B cell (primary cell): ENCODE measurements at regions not wholly inside any gene's neighbourhood (a gene's known extent, or its start where the extent isn't known, plus 50 kb on each side); places are given as distances from the start of the nearest gene placed in this dataset. TPM values are rescaled to one million over a fixed set of nuclear protein-coding genes. Genes with fewer than 3 reads are reported as not detected.

Source experiments
- ATAC-seq: fragments of 200-7000 bp; cut with Tn5 transposase; one replicate; pipeline ENCODE4 v1.10.0; 2021; ENCODE audit warnings: low read depth, mild to moderate bottlenecking, moderate number of reproducible peaks, moderate library complexity
- CTCF ChIA-PET: fragments of 350-600 bp; sonication (Branson Sonifier 250); formaldehyde crosslinking; loops from one replicate; lab custom pipeline; 2021; ENCODE audit warnings: antibody characterized with exemption, inconsistent platforms; lab: Charles Lee
- POLR2A ChIA-PET: fragments of 350-600 bp; sonication (Branson Sonifier 250); formaldehyde crosslinking; loops from one replicate; lab custom pipeline; 2021; ENCODE audit warnings: antibody characterized with exemption; lab: Charles Lee
- DNase-seq: peaks from one replicate; pipeline ENCODE4 v3.0.0; 2013
- H2AFZ ChIP-seq: 2 replicates; pipeline ENCODE4 v1.6.1; 2012; ENCODE audit warnings: mild to moderate bottlenecking, low read depth, low read length; ENCODE audit not compliant: insufficient read depth, poor library complexity, severe bottlenecking
- H3K27ac ChIP-seq, 2 donors: 1 replicate in 1 of 2; 2 replicates in 1 of 2; pipeline ENCODE4 v1.5.1; 2012 to 2013; ENCODE audit warnings: low read length in 2 of 2, mild to moderate bottlenecking in 2 of 2, moderate library complexity in 1 of 2
- H3K27me3 ChIP-seq, 4 experiments: fragments of 200-600 bp in 1 of 4; sonication (generic) in 1 of 4; replicated peaks in 1 of 4; 1 replicate in 2 of 4; 2 replicates in 2 of 4; pipeline versions ENCODE4 v1.6.1 to v1.7.0; 2013 to 2016; ENCODE audit warnings: low read length in 3 of 4, mild to moderate bottlenecking in 2 of 4, mixed read lengths in 1 of 4, moderate library complexity in 1 of 4; ENCODE audit not compliant: insufficient read depth in 4 of 4, control insufficient read depth in 3 of 4; ENCODE audit errors: control extremely low read depth in 1 of 4
- H3K36me3 ChIP-seq, 2 experiments: replicated peaks in 1 of 2; 1 replicate in 1 of 2; 2 replicates in 1 of 2; pipeline versions ENCODE4 v1.6.1 to v1.7.1; 2013; ENCODE audit warnings: low read length in 1 of 2; ENCODE audit not compliant: insufficient read depth in 2 of 2, control insufficient read depth in 1 of 2; ENCODE audit errors: control extremely low read depth in 1 of 2, extremely low read depth in 1 of 2
- H3K4me1 ChIP-seq, 2 donors: fragments of 200-600 bp in 1 of 2; sonication (generic) in 1 of 2; 1 replicate in 1 of 2; 2 replicates in 1 of 2; pipeline versions ENCODE4 v1.5.1 to v1.6.1; 2013 to 2017; ENCODE audit warnings: low read length in 2 of 2; ENCODE audit not compliant: control insufficient read depth in 2 of 2, insufficient read depth in 2 of 2
- H3K4me2 ChIP-seq: replicated peaks from 2 replicates; pipeline ENCODE3; 2012; ENCODE audit warnings: mild to moderate bottlenecking, low read depth, low read length; ENCODE audit not compliant: poor library complexity, severe bottlenecking
- H3K4me3 ChIP-seq, 5 experiments: fragments of 200-600 bp in 1 of 5; sonication (generic) in 1 of 5; 1 replicate in 3 of 5; 2 replicates in 2 of 5; pipeline versions ENCODE4 v1.5.1 to v1.7.0; 2011 to 2016; ENCODE audit warnings: low read length in 4 of 5, mild to moderate bottlenecking in 4 of 5, low read depth in 2 of 5, control low read depth in 1 of 5, moderate library complexity in 1 of 5; ENCODE audit not compliant: insufficient read depth in 1 of 5; ENCODE audit errors: control extremely low read depth in 1 of 5, extremely low read depth in 1 of 5
- H3K79me2 ChIP-seq: fragments of 200-600 bp; sonication (generic); one replicate; pipeline ENCODE4 v1.6.0; 2016; ENCODE audit warnings: low read length; ENCODE audit not compliant: control insufficient read depth, insufficient read depth
- H3K9ac ChIP-seq: fragments of 200-600 bp; sonication (generic); 2 replicates; pipeline ENCODE4 v1.6.1; 2017; ENCODE audit warnings: mild to moderate bottlenecking, low read length, moderate library complexity
- H3K9me3 ChIP-seq, 3 donors: one replicate each; pipeline versions ENCODE4 v1.6.1 to v1.7.1; 2013; ENCODE audit warnings: low read length in 2 of 3; ENCODE audit not compliant: control insufficient read depth in 2 of 3, insufficient read depth in 1 of 3; ENCODE audit errors: control extremely low read depth in 1 of 3
- H4K20me1 ChIP-seq: 2 replicates; pipeline ENCODE4 v1.6.0; 2012; ENCODE audit warnings: mild to moderate bottlenecking, low read length; ENCODE audit not compliant: insufficient read depth, control insufficient read depth, poor library complexity, severe bottlenecking
- H3K27ac Mint-ChIP-seq: one replicate; pipeline ENCODE4 v1.8.0; 2021; ENCODE audit warnings: mixed read lengths
- H3K27me3 Mint-ChIP-seq: one replicate; pipeline ENCODE4 v1.8.0; 2021; ENCODE audit warnings: mixed read lengths
- H3K4me1 Mint-ChIP-seq: one replicate; pipeline ENCODE4 v1.8.0; 2021; ENCODE audit warnings: mixed read lengths
- H3K4me3 Mint-ChIP-seq: one replicate; pipeline ENCODE4 v1.8.0; 2021; ENCODE audit warnings: mixed read lengths
- H3K9me3 Mint-ChIP-seq: one replicate; pipeline ENCODE4 v1.8.0; 2022; ENCODE audit warnings: mixed read lengths; ENCODE audit not compliant: insufficient read depth
- CTCF ChIP-seq: fragments of 200-600 bp; IDR thresholded peaks from one replicate; pipeline ENCODE4 v1.8.0; 2022; ENCODE audit warnings: antibody characterized with exemption, mild to moderate bottlenecking
- EZH2 ChIP-seq: IDR thresholded peaks from 2 replicates; pipeline ENCODE4 v1.6.1; 2012; ENCODE audit warnings: borderline replicate concordance, low read depth, mild to moderate bottlenecking, moderate library complexity, low read length; ENCODE audit not compliant: insufficient read depth, poor library complexity, severe bottlenecking
- WGBS: methylation state at CpG from one replicate; pipeline ENCODE4 v1.1.5; 2013; ENCODE audit warnings: missing lambda C conversion rate; ENCODE audit not compliant: insufficient coverage; 5-methylcytosine and 5-hydroxymethylcytosine counted together
- intact Hi-C: fragments of 100-400 bp; cut with micrococcal nuclease; formaldehyde crosslinking; loops from one replicate; pipeline ENCODE4 v1.10.0; 2022
- small RNA-seq: library from RNA; depleted of rRNA; stranded (forward); fragments of <200 nt; gene quantifications from one replicate; pipeline ENCODE3, GENCODE V24; 2012; ENCODE audit warnings: low replicate concordance, low read depth; ENCODE audit not compliant: insufficient read length

GRCh38 chr4:92252846-92253245, 50.9 kb upstream of the GRID2 start:
- ATAC-seq: no peak
- POLR2A ChIA-PET: no interaction called here
- CTCF ChIA-PET: no interaction called here
- Histone ChIP-seq H3K4me1 (no peaks in the 10 kb centered on the region), H3K27ac (no peak overlapping the region), H3K27me3 (no peaks in the 10 kb centered on the region), H3K9me3 (peaks cover 0 to 32% (median 3%) of the 10 kb centered on the region in 3 donors), H3K4me2 (no peak overlapping the region), H4K20me1 (no peaks in the 10 kb centered on the region), H2AFZ (no peak overlapping the region), H3K9ac (no peak overlapping the region), H3K4me3 (no peak overlapping the region), H3K79me2 (no peaks in the 10 kb centered on the region), H3K36me3 (no peaks in the 10 kb centered on the region)
- intact Hi-C loops: no loop called here
- no peak overlapping the region for H3K4me3 Mint-ChIP-seq
- H3K27me3 Mint-ChIP-seq: no peaks in the 10 kb centered on the region
- peaks cover 5% of the 10 kb centered on the region for H3K9me3 Mint-ChIP-seq
- no peak for TF ChIP-seq EZH2
- no peak for TF ChIP-seq CTCF
- H3K4me1 Mint-ChIP-seq: no peaks in the 10 kb centered on the region
- H3K27ac Mint-ChIP-seq: no peak overlapping the region
- WGBS: no CpG with 5 or more reads among the region's 3 CpGs
- DNase-seq: no peak

DNA sequence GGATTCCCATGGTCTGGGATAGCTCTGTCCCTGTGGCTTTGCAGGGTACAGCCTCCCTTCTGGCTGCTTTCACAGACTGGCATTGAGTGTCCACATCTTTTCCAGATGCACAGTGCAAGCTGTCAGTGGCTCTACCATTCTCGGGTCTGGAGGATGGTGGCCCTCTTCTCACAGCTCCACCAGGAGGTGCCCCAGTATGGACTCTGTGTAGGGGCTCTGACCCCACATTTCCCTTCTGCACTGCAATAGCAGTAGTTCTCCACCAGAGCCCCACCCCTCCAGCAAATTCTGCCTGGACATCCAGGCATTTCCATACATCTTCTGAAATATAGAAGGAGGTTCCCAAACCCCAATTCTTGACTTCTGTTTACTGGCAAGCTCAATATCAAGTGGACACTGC, 50.2 kb upstream of the GRID2 start:
- Histone ChIP-seq H3K27ac (no peak overlapping the region), H3K27me3 (no peaks in the 10 kb centered on the region), H3K36me3 (no peaks in the 10 kb centered on the region), H2AFZ (no peak overlapping the region), H3K4me1 (no peaks in the 10 kb centered on the region), H3K9me3 (peaks cover 0 to 32% (median 3%) of the 10 kb centered on the region in 3 donors), H3K4me3 (no peak overlapping the region), H3K9ac (no peak overlapping the region), H4K20me1 (no peaks in the 10 kb centered on the region), H3K4me2 (no peak overlapping the region), H3K79me2 (no peaks in the 10 kb centered on the region)
- 100% methylated on average over 1 of the region's 1 CpG for WGBS
- Mint-ChIP-seq H3K4me3 (no peak overlapping the region), H3K4me1 (no peaks in the 10 kb centered on the region), H3K9me3 (peaks cover 5% of the 10 kb centered on the region), H3K27me3 (no peaks in the 10 kb centered on the region), H3K27ac (no peak overlapping the region)
- TF ChIP-seq CTCF: no peak
- no peak for TF ChIP-seq EZH2
- CTCF ChIA-PET: no interaction called here
- POLR2A ChIA-PET: no interaction called here
- no peak for DNase-seq
- ATAC-seq: no peak
- intact Hi-C loops: no loop called here

Small RNA genes in the stretch of these regions (small RNA-seq; reads per million reads assigned to genes)
- not detected for gene KRT19P6
